ENCODE measurements at regions not wholly inside any gene's neighbourhood (a gene's known extent, or its start where the extent isn't known, plus 50 kb on each side); places are given as distances from the start of the nearest gene placed in this dataset.

GRCh38 chr21:32860399-32860798 lies 88.8 kb upstream of the PAXBP1 start:
- TF ChIP-seq CTCF (IDR thresholded peaks at IDR 0.05), result no peak
- TF ChIP-seq POLR2A (IDR thresholded peaks at IDR 0.05), result no peak

Data from thyroid gland (tissue), 4 donors.